RWPE1 (cell line): ENCODE measurements at regions not wholly inside any gene's neighbourhood (a gene's known extent, or its start where the extent isn't known, plus 50 kb on each side); places are given as distances from the start of the nearest gene placed in this dataset.

ENCODE experiments used
- CTCF ChIA-PET: fragments of 350-600 bp; sonication (Branson Sonifier 250); formaldehyde crosslinking; extraction: SDS; loops from one replicate; lab custom pipeline; 2021; lab: Yijun Ruan, JAX
- POLR2A ChIA-PET: fragments of 400-600 bp; formaldehyde crosslinking; extraction: SDS; loops from one replicate; lab custom pipeline; 2020; ENCODE audit warnings: antibody characterized with exemption; ENCODE audit not compliant: low non-redundant PET; lab: Yijun Ruan, JAX
- DNase-seq: peaks from one replicate; pipeline ENCODE4 v3.0.0; 2012; ENCODE audit warnings: low spot score
- H3K27ac ChIP-seq: fragments of 450-650 bp; 2 replicates; pipeline ENCODE4 v1.5.1; 2017
- TF ChIP-seq, protein P1 (sequence below): fragments of 450-650 bp; conservative IDR thresholded peaks from 2 replicates; pipeline ENCODE4 v1.5.1; 2017; ENCODE audit warnings: low read depth, mild to moderate bottlenecking

DNA sequence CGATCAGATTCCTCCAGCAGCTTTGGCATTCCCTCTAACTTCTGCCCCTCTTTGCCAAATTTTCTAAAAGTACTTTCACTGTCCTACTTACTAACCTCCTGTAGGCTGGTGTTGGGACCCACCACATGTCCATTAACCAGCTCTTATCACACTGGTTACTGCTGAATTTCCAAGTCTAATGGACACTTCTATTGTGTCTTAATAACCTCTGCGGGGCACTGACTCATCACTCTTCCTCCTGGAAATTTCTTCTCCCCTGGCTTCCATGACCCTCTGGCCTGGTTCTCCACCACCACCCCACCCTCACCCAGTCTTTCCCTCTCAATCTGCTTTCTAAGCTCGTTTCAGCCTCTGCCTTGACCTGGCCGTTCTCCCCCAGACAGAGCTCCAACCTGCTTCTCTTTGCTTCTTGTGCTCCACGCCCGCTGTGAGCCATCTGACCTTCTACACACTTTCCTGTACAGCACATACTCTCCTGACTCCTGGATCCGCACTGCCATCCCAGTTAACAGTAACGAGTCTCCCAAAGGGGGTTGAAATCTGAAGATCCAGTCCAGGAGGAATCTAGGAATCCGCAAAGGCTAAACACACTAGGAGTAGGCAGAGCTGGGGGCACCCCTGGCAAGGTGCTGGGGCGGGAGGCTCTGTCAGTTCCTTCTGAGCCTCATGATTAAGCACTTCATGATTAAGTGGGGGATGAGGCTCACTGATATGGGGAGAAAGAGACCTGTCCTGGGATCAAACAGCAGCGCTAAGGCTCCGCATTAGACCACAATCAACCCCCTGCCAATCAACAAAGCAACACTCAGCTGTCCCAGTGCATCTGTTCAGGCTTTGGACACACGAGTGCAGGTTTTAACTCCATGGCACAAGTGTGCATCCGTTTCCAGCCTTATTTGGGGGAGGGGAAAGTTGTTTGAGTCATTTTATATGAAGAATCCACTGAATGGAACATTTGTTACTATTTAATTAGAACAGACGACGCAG, 146.3 kb downstream of the LY86 start:
- ChIA-PET POLR2A (no interaction called here), CTCF (interaction anchor here (0.6 to 1.1 kb wide), 3 partner anchors 110 to 929 kb away, joined by 3 to 5 read pairs (median 5); no protein-coding TSS in a partner anchor)
- DNase-seq, result no peak
- no peak overlapping the region; the same call in 1 of the 2 replicates for H3K27ac ChIP-seq
- TF ChIP-seq, protein P1, sequence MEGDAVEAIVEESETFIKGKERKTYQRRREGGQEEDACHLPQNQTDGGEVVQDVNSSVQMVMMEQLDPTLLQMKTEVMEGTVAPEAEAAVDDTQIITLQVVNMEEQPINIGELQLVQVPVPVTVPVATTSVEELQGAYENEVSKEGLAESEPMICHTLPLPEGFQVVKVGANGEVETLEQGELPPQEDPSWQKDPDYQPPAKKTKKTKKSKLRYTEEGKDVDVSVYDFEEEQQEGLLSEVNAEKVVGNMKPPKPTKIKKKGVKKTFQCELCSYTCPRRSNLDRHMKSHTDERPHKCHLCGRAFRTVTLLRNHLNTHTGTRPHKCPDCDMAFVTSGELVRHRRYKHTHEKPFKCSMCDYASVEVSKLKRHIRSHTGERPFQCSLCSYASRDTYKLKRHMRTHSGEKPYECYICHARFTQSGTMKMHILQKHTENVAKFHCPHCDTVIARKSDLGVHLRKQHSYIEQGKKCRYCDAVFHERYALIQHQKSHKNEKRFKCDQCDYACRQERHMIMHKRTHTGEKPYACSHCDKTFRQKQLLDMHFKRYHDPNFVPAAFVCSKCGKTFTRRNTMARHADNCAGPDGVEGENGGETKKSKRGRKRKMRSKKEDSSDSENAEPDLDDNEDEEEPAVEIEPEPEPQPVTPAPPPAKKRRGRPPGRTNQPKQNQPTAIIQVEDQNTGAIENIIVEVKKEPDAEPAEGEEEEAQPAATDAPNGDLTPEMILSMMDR, result no peak

DNA sequence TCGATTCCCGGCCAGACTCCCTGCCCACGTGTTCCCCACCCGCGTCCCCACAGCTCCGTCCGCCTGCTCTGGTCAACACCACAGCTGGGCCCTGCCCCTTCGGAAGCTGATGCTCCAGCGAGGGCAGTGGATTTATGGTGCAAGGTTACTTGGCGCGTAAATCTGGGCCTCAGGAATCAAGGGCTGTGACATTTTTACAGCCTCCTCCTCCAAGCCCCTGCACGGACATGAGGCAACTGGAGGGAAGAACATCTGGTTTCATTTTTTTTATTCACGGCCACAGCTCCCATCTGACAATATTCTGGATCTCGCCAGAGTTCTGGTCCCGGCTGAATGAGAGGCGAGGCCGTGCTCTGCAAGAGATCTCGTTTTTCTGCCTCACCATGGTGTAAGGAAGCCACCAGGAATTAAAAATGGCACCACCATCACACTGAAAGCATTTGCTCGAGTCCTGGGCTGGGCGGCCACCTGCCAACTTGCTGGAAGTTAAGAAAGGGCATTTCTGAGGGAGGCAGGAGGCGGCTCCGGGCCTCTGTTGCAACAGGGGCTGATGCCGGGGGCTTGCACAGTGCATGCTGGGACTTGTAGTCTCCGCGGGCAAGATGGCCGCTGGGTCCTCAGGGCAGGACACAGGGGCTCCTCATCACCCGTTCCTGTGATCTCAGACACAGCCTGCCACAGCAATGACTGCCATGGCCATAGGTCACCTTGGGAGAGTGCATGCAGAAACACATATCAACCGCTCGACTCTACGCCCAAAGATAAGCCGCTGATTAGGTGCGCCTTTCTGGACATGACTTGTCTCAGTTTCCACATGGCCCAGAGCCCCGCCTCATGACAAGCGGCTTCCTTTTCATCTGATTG, 148.5 kb downstream of the LY86 start:
- TF ChIP-seq, protein P1, result no peak
- no peak for DNase-seq
- CTCF ChIA-PET, result interaction anchor here (0.6 kb wide), 1 partner anchor 660 kb away, joined by 3 read pairs; no protein-coding TSS in a partner anchor
- POLR2A ChIA-PET, result no interaction called here
- no peak overlapping the region for H3K27ac ChIP-seq

DNA sequence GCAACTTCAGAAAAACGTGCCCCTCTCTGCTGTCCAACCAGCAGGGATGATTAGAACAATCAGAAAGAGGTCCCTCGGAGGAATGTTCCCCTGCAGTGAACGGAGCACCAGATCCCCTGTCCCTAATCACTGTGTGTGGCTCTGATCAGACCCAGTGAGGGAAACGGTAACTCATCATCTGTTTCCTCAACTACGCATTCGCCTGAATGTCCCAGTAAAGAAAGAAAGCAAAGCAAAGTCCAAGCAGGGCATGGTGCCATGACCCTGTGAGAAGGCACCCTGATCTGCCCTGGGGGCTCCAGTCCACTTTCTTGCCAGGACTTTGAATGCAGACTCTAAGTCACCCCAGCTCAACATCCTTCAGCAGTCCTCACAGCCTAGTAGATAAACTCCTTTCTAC, 149.2 kb downstream of the LY86 start:
- CTCF ChIA-PET, result no interaction called here
- POLR2A ChIA-PET, result no interaction called here

DNA sequence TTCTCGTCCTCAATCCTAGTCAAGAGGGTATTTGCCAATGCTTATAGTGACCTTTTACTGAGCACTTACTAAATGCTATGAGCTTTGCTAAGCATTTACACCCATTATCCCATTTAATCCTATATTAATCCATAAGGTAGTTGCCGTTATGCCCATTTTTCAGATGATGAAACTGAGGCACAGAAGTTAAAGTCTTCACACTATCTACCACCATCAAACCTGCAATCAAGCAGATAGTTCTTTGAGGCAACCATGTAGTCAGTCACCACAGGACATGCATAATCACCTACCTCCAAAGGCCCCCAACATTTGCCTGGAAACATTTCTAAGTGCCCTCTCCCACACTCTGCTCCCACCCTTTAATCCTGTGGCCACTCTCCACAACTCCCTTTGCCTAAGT, 149.6 kb downstream of the LY86 start:
- ChIA-PET CTCF (no interaction called here), POLR2A (no interaction called here)
- TF ChIP-seq, protein P1, result no peak
- no peak overlapping the region for H3K27ac ChIP-seq
- no peak for DNase-seq

More for the DNA sequence above, 149.2 kb downstream of the LY86 start:
- TF ChIP-seq, protein P1, result no peak
- no peak overlapping the region for H3K27ac ChIP-seq
- no peak for DNase-seq

DNA sequence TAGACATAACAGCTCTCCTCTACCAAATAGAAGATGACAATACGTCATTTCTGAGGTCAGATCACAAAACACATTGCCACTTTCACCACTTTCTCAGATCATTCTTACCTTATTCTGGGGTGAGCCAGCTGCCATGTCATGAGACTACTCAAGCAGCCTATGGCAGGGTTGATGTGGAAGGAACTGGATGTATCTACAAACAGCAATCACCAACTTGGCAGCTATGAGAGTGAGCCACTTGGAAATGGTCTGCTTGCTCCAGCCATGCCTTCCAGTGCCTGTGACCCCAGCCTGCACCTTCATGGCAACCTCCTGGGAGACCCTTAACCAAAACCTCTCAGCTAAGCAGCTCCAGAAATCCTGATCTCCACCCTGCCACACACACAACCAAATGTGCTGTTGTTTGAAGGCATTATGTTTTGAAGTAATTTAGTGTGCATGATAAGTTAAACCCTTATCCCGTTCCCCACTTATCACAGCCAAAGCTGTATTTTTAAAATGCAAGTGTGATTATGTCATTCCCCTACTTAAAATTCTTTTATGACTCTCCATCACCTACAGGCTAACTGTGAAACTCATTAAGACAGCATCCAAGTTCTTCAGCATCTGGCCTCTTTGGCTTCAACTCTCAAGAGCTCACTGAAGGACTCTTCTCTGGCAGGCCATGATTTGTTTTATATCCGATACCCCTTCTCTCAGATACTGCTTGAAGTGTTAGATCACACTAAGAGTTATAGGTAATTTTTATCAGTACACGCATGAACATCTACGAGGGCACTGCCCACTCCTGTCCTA, 150.6 kb downstream of the LY86 start:
- TF ChIP-seq, protein P1, result no peak
- no peak overlapping the region for H3K27ac ChIP-seq
- POLR2A ChIA-PET, result no interaction called here
- DNase-seq, result no peak
- CTCF ChIA-PET, result no interaction called here

DNA sequence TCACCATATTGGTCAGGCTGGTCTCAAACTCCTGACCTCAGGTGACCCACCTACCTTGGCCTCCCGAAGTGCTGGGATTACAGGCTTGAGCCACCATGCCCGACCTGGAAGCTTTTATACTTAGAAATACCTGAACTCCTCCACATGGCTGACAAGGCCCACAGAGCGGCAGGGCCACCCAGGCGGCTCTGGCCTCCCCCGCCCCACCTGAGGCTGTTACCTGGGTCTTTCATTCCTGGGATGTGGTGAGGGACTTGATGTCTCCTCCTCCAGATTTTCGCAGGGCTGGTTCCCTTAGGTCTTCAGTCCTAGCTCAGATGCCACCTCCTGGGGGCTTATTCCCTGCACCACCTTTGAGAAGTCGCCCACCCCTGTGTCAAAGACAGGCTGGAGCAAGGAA, 152.1 kb downstream of the LY86 start:
- DNase-seq, result no peak
- CTCF ChIA-PET, result no interaction called here
- TF ChIP-seq, protein P1, result no peak
- POLR2A ChIA-PET, result no interaction called here
- no peak overlapping the region for H3K27ac ChIP-seq
